ENCODE measurements at regions not wholly inside any gene's neighbourhood (a gene's known extent, or its start where the extent isn't known, plus 50 kb on each side); places are given as distances from the start of the nearest gene placed in this dataset.

DNA sequence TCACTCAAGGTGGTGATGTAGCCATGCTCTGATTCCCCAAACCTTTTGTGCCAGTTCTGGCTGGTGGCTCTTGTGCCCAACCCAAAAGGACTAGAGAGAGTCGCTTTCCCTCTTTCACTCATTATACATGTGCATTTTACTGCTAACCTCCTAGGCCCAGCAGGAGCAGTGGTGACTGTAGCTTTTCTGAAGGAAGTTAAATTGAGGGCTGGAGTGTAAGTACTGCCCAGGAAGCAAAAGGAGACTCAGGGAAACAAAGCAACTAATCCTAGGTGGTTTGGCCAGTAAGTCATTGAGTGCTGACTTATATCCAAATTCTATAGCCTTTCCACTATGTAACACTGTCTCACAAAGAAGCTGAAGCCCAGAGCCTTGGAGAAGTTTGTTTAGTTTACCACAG, 194.4 kb upstream of the ZNF462 start:
- TF ChIP-seq, protein P1, sequence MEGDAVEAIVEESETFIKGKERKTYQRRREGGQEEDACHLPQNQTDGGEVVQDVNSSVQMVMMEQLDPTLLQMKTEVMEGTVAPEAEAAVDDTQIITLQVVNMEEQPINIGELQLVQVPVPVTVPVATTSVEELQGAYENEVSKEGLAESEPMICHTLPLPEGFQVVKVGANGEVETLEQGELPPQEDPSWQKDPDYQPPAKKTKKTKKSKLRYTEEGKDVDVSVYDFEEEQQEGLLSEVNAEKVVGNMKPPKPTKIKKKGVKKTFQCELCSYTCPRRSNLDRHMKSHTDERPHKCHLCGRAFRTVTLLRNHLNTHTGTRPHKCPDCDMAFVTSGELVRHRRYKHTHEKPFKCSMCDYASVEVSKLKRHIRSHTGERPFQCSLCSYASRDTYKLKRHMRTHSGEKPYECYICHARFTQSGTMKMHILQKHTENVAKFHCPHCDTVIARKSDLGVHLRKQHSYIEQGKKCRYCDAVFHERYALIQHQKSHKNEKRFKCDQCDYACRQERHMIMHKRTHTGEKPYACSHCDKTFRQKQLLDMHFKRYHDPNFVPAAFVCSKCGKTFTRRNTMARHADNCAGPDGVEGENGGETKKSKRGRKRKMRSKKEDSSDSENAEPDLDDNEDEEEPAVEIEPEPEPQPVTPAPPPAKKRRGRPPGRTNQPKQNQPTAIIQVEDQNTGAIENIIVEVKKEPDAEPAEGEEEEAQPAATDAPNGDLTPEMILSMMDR (IDR thresholded peaks at IDR 0.05; ENCODE audit: poor library complexity): no peak
- TF ChIP-seq EZH2 (IDR thresholded peaks at IDR 0.05; ENCODE audit: borderline replicate concordance): no peak

Data from hepatocyte (in vitro differentiated cells).